ENCODE measurements at regions not wholly inside any gene's neighbourhood (a gene's known extent, or its start where the extent isn't known, plus 50 kb on each side); places are given as distances from the start of the nearest gene placed in this dataset.
A peak's percentile ranks its signal among the peaks of the same experiment; 100 is the strongest.

GRCh38 chrX:44415639-44416386 is 72.3 kb upstream of the EFHC2 start:
- no peak for DNase-seq
- TF ChIP-seq CTCF (IDR thresholded peaks at IDR 0.05; ENCODE audit: partially characterized antibody, unreplicated experiment), result no peak
- Mint-ChIP-seq H3K4me3 (ENCODE audit: unreplicated experiment) (no peak overlapping the region), H3K36me3 (ENCODE audit: unreplicated experiment) (no peaks in the 10 kb centered on the region), H3K27ac (ENCODE audit: unreplicated experiment) (no peak overlapping the region), H3K27me3 (ENCODE audit: unreplicated experiment) (no peaks in the 10 kb centered on the region), H3K4me1 (ENCODE audit: low read depth, unreplicated experiment) (no peaks in the 10 kb centered on the region), H3K9me3 (ENCODE audit: unreplicated experiment) (peaks cover 2% of the 10 kb centered on the region)

DNA sequence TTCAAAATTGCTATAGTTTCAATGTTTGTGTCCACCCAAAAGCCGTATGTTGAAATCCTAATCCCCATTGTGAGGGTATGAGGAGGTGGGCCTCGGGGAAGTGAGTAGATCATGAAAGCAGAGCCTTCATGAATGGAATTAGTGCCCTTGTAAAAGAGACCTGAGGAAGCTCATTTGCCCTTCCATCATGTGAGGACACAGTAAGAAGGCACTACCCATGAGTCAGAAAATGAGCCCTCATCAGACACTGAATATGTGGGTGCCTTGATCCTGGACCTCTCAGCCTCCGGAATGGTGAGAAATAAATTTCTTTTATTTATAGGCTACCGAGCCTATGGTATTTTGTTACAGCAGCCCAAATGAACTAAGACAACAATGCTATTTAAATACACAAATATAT is 57.7 kb upstream of the EFHC2 start:
- Mint-ChIP-seq H3K36me3 (ENCODE audit: unreplicated experiment) (peaks cover 5% of the 10 kb centered on the region), H3K27ac (ENCODE audit: unreplicated experiment) (no peak overlapping the region), H3K4me1 (ENCODE audit: low read depth, unreplicated experiment) (peaks cover 2% of the 10 kb centered on the region), H3K4me3 (ENCODE audit: unreplicated experiment) (no peak overlapping the region), H3K27me3 (ENCODE audit: unreplicated experiment) (peaks cover 2% of the 10 kb centered on the region), H3K9me3 (ENCODE audit: unreplicated experiment) (no peaks in the 10 kb centered on the region)
- TF ChIP-seq CTCF (IDR thresholded peaks at IDR 0.05; ENCODE audit: partially characterized antibody, unreplicated experiment), result no peak
- no peak for DNase-seq

GRCh38 chrX:44400588-44400987 is 57.1 kb upstream of the EFHC2 start:
- peaks cover 2% of the 10 kb centered on the region for H3K27me3 Mint-ChIP-seq (ENCODE audit: unreplicated experiment)
- peaks cover 2% of the 10 kb centered on the region for H3K4me1 Mint-ChIP-seq (ENCODE audit: low read depth, unreplicated experiment)
- H3K36me3 Mint-ChIP-seq (ENCODE audit: unreplicated experiment), result peaks cover 5% of the 10 kb centered on the region
- no peak overlapping the region for H3K4me3 Mint-ChIP-seq (ENCODE audit: unreplicated experiment)
- H3K27ac Mint-ChIP-seq (ENCODE audit: unreplicated experiment), result peak overlapping the region; percentile 1
- H3K9me3 Mint-ChIP-seq (ENCODE audit: unreplicated experiment), result no peaks in the 10 kb centered on the region
- DNase-seq, result no peak
- TF ChIP-seq CTCF (IDR thresholded peaks at IDR 0.05; ENCODE audit: partially characterized antibody, unreplicated experiment), result no peak

- peaks cover 2% of the 10 kb centered on the region for H3K27me3 Mint-ChIP-seq (ENCODE audit: unreplicated experiment)
- peaks cover 5% of the 10 kb centered on the region for H3K36me3 Mint-ChIP-seq (ENCODE audit: unreplicated experiment)
- no peak overlapping the region for H3K4me3 Mint-ChIP-seq (ENCODE audit: unreplicated experiment)
- DNase-seq, result no peak
- TF ChIP-seq CTCF (IDR thresholded peaks at IDR 0.05; ENCODE audit: partially characterized antibody, unreplicated experiment), result no peak
- H3K27ac Mint-ChIP-seq (ENCODE audit: unreplicated experiment), result no peak overlapping the region
- H3K4me1 Mint-ChIP-seq (ENCODE audit: low read depth, unreplicated experiment), result peaks cover 2% of the 10 kb centered on the region
- no peaks in the 10 kb centered on the region for H3K9me3 Mint-ChIP-seq (ENCODE audit: unreplicated experiment)
Observed at GRCh38 chrX:44400161-44400560, 56.7 kb upstream of the EFHC2 start.
